NCI-H226 (cell line): ENCODE measurements at regions not wholly inside any gene's neighbourhood (a gene's known extent, or its start where the extent isn't known, plus 50 kb on each side); places are given as distances from the start of the nearest gene placed in this dataset.

Source experiments
- DNase-seq: peaks from one replicate; pipeline ENCODE4 v3.0.0-alpha.2; 2015

DNA sequence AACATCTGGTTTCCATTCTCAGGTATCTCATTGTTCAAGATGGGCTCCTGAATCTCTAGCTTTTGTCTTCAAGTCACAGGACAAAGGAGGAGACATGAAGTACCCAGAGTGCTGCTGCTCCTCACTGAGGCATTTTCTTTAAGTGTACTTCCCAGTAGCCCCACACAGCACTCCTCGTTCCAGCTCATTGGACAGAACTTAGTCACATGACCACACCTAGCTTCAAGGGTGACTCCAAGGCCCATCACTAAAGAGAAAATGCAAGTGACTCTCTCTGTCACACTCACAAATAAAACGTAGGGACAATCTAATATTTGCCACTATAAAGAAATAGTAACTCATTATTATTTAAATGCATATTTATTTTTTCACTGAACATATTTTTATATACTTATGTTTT, 58.3 kb upstream of the NEUROD6 start:
- DNase-seq = no peak

DNA sequence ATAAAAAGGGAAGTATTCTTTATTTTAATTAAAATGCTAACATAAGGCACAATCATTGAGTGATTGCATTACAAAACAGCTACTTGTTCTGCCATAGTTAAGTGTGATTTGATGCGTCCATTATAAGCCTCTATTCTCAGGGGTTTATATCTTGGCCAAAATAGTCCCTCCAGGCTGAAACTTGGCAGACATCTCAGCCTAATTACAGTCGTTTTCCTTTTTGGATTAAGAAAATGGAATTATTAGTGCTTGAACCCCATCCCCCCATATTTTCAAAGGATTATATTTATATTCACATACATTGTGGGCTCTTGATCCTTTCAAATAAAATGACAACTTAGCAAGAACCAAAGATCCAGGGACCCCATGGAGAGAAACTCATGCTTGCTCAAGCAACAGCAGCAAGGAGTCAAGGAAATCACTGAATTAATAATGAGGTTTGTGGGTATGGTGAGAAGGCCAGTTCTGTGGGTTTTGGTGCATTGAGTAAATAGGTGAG, 66.7 kb upstream of the NEUROD6 start:
- no peak for DNase-seq

DNA sequence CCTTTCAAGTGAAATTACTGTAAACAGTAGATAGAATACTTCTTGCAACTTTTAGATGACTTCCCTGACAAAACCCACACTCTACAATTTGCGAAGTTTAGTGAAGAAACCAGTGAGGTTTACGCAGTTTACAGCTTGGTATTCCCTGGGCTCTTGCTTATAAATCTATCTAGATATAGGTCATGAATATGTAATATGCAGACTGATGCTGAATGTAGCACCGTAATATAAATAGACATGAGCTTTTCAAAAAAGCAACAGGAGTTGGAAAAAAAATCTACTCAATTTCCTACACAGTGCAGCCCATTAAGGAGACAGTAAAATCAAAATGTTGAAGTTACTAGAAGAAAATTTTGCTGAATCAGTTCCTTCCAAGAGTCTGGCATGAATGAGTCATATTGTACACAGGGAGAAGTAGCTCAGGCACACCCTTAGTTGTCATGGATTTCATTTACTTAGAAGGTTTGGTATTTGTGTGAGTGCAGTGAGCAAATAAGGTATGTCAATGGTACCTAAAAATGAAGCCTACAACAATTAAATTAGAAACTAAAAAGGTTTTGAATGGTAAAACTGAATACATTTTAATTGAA, 67.7 kb upstream of the NEUROD6 start:
- peak; percentile 67 for DNase-seq

DNA sequence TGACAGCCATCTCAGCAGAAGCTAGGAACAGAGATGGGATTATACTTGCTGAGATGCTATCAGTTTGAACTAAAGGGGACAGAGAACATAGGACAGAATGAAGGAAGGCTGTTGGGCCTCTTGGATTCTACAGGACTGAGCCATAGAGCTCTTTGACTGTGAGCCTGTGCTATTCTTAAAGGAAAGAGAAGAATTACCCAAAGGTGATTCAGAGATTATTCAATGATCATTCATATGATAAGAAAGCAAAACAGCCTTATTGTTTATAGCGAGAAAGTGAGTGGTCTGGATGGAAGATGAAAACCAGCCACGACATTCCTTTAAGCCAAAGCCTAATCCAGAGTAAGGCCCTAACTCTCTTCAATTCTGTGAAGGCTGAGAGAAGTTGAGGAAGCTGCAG, 69.7 kb upstream of the NEUROD6 start:
- no peak for DNase-seq

DNA sequence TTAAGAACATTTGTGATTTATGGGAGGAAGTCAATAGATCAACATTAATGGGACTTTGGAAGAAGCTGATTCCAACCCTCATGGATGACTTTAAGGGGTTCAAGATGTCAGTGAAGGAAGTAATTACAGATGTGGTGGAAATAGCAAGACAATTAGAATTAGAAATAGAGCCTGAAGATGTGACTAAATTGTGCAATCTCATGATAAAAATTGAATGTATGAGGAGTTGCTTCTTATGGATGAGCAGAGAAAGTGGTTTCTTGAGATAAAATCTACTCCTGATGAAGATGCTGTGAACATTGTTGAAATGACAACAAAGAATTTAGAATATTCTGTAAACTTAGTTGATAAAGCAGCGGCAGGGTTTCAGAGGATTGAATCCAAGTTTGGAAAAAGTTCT, 70.9 kb upstream of the NEUROD6 start:
- no peak for DNase-seq

DNA sequence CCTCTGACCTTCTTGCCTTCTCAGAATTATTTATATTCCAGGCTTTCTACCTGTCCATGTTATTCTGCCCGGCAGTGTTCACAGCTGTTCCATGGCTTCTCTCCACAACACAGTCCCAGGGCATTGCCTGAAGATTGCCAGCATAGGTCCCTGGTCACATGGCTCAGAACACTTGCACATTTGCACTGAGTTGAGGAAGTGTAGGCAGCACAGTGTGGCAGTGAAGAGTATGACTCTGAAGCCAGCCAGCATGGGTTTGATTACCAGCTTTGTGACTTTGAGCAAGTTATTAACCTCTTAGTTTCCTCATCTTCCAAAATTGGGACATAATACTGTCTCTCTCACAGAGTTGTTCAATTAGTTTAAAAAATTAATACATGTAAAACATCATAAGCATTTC, 73.2 kb upstream of the NEUROD6 start:
- no peak for DNase-seq

DNA sequence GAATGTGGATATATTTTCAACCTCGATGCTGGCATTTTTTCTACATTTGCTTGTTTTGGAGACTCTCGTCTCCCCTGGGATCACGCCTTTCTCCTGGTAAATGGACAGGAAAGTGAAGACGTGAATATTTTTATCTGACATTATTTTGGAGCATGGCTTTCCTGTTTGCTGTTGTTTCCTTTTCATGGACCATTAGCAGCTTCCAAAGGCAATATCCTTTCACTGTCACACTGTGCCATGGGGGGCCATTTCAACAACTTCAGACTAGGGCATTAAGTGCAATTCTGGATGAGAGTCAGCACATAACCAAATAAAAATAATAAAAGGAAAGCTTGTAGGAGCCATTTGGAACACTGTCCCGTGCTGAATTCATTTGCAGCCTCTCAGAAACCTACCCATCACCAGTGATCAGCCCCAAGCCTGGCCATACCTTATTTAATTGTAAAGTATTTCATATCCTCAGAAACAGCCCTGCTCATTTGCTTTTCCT, 75.9 kb upstream of the NEUROD6 start:
- no peak for DNase-seq

DNA sequence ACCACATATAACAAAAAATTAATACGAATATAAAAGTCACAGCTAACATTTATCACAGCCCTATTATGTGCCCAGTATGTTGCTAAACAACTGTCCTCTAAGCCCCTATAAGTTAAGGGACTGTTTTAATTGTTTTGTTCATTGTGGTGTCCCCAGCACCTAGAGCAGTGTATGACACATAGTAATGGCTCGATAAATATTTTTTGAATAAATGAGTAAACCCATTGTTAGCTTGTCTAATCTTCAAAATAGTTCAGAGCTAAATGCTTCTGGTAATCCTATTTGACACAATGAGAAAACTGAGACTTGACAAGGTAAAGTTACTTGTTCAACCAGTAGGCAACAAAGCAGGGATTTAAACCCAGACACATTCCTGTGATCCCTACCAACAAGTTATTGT, 78.4 kb upstream of the NEUROD6 start:
- DNase-seq = no peak

DNA sequence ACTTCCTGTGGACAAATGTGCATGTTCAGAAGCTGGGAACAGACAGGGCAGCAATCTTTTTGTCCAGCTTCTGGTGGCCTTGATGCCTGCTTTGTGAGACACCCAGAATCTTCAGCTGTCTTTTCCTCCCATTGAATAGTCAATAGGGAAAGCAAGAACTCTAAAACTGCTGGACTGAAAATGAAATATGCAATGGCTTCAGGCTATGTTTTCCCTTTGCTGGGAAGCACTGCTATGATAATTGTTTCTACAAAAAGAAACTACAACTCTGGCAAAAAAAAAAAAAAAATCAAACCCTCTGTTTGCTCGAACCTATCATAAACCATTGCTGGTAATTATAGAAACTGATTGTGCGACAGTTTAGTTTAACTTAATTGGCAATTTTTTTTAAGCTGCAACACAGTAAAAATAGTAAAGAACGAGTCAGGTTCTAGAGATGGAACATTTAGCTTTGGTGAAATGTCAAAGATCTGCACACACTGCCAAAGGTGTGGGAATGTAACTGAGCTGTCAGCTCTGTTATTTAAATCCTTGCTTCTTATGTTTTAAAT, 79.1 kb upstream of the NEUROD6 start:
- no peak for DNase-seq

DNA sequence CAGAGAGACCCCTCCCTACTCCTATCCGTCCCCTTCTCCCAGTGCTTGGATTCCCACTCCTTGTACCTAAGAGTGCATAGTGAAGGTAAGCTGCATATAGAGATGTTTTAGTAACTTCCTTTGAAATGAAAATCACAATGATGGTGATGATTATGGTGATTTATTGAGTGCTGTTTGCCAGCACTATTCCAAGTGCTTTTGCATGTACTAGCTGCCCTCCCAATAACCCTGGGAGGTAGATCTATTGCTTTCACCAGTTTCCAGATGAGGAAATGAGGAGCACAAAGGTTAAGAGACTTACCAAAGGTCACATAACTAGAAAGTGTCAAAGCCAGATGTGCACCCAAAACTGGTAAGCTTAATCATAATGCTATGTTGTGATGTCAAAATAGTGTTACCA, 80.4 kb upstream of the NEUROD6 start:
- DNase-seq = no peak

DNA sequence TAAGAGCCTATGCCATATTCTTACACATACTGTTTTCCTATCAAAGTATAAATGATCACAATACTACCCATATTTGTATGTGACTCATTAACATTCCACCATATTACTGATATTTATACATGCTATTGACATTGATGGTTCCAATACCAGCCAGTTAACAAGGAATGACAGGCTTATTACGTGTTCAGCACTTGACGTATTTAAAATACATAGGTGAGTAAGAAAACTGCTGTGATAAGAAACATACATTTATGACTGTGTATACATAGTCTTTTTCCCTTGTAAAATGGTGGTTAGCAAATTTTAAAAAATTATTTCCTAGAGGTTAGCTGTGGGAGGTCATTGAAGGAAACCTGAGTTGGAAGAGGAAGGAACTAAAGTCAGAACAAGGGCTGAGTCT, 81.1 kb upstream of the NEUROD6 start:
- no peak for DNase-seq

DNA sequence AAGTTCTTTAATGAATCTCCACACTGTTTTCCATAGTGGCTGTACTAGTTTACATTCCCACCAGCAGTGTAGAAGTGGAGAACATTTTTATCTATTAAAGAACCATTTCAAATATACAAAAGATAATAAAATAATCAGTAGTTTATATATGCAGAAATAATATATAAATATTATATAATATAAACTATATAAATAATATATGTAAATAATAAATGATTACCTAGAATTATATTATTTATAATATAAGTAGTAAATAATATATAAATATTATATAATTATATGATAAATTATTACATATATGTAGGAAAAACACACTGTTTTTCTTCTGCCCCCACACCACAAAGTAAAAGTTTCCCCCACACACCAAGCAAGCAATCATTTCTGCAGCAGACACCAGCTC, 83.5 kb upstream of the NEUROD6 start:
- no peak for DNase-seq

DNA sequence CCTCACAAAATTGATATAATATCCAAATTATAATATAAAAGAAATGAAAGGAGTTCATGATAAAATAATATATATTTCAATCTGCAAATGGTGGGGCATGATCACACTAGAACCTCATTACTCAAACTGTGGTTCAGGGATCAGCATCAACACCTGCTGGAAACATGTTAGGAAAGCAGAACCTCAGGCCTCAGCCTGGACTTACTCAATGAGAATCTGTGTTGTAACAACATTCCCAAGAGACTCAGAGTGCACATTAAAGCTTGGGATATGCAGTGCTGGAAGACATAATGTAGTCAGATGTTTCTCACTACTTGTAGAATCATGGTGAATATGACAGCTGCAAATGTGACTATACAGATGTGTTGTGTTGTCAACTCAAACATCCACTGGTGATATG, 81.7 kb upstream of the ITPRID1 start:
- DNase-seq = no peak

DNA sequence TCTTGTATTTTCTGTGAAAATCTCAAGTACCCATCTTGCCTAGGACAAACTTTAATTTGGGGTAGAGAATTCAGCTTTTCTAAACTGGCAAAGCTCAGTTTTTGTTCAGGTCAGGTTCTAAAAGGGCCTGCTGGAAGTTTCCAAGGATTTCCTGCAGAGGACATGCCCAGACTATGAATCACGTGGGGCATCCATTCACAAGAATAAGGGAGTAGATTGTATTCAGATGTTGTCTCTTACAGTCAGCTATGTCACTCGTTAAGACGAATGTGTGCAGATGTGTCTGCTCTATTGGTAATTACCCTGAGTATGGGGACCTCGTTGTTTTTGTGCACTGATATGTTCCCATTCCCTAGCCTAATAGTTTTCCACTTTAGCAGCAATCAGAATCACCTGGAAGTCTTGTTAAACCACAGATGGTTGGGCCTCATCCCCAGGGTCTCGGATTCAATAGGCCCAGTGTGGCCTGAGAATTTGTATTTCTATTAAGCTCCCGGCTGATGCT, 81.0 kb upstream of the ITPRID1 start:
- no peak for DNase-seq

DNA sequence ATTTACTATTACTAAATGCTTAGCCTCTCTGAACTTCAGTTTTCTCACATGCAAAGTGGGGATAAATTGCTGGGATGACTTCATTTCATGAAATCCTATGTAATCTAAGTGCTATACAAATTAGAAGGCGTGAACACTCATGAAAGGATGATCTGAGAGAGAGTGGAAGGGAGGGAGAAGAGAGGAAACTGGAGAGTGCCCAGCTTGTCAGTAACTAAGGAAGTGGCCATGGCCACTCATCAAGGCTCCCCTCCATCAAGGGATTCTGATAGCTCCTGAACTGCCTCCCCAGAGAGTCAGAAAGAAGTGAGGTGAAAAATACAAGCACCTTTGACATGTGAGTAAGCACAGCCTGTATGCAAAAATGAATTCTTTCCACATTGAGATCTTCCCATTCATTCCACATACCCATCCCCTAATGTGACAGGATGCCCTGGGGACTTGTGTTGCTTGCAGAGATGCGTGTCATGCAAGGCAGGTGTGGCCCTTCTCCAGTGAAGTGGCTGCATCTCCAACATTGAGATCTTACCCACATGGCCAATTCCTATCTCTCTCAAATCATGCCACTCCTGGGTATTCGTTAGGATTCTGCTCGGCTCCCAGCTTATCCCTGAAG, 76.5 kb upstream of the ITPRID1 start:
- no peak for DNase-seq

DNA sequence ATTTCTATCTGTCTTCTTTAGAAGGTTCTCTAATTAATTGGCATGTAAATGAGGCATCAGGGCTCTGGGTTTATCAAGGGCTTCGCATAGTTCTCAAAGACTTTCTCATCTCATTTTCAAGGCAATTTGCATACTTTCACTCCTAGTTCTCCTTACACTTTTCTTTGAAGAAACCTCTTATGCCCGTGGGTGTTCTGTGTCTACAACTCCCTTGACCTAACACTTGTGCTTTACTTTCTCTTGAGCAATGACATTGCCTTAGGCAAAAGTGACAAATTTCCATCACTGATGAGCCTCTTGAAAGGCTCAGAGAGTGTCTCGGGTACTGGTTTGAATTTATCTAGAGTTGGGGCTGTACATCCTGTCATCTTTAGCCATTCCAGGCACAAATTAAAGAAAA, 74.7 kb upstream of the ITPRID1 start:
- no peak for DNase-seq

DNA sequence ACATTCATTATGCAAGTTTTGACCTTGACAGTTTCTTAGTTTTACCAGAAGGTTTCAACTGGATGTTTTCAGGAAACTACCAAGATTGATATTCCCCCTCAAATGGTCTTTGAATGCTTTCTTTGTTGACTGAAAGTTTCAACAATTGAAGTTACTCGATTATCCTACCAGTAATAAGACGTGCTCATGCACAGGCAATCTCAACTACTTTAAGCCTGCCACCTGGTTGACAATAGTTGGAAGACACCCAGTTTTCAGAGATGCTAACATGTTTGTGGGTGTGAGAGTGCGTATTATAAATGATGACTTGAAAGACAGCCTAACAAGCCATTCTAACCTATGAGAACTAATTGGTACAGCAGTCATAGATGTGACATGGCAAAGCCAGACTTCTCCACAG, 73.4 kb upstream of the ITPRID1 start:
- DNase-seq = no peak

DNA sequence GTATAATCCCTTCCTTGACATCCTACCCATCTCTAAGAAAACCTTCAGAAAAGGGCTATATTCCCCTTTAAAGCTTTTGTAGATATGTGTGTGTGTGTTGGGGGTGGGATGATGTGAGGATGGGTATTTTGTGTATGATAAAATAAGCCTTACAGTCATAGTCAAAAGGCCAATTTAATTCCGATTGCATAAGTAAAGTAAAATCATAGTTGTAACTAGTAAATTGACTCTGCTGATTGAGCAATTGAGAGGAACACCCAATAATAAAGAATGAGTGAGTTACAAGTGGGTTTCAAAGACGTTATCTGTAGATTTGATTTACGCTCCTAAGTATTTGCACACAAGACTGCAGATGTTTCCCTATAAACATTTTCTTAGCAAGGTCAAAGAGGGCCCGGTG, 71.3 kb upstream of the ITPRID1 start:
- DNase-seq = no peak

DNA sequence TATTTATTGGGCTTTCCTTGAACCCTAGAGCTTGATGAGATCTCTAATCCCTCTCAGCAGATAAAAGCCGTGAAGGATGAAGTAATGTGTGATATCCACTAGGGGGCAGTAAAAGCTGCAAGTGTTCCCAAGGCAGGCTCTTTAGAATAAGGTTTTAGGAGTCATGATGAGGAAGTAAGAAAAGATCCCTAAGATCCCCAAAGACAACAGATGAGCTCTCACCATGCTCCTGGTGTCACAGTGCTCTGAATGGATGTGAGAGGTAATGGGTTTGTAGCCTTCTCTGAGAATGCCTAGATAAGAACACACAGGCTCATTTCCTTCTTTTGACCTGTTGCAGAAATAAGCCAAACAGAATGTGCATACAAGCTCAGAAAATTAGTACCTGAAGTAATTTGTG, 70.4 kb upstream of the ITPRID1 start:
- DNase-seq = peak; percentile 46

DNA sequence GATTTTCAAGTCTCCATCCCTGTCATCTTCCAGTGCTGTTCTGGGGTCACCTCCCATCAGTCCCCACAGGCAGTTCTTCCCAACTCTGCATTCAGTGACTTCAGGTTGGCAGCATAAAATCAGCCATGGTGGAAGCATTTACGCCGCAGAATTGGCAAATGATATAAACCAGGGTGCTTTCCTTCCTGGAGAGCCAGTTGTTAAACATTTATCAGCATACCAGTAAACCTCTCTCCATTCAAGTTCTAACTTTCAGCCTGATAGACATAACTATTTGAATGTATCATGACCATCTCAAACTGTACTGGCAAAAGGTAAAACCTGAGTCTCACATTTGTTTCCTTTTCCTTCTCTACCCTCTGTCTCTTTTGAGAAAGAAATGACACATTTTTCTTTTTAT, 69.7 kb upstream of the ITPRID1 start:
- DNase-seq = no peak

DNA sequence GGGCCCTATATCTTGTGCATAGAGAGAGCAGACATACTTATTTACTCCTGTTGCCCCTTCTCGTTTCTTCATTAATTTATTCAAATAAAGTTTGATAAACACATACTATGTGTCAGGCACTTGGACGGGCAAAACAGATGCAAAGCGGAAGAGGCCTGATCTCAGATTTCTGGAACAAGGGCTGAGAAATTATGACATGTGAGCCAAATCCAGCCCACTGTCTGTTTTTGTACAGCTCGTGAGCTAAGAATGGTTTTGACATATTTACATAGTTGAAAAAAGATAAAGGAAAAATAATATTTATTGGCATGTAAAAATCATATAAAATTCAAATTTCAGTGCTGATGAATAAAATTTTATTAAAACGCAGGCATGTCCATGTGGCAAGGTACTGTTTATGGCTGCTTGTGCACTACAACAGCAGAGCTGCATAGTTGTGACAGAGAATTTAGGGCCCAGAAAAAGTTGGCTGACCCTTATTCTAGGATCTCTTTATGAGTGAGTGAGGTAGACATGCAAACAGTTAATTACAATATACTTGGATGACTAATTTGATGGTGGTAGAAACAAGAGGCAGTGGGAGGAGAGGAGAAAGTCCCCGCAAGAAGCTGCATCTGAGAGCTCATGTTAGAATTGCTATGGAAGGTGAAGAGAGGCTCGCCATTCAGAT, 68.1 kb upstream of the ITPRID1 start:
- DNase-seq = no peak

DNA sequence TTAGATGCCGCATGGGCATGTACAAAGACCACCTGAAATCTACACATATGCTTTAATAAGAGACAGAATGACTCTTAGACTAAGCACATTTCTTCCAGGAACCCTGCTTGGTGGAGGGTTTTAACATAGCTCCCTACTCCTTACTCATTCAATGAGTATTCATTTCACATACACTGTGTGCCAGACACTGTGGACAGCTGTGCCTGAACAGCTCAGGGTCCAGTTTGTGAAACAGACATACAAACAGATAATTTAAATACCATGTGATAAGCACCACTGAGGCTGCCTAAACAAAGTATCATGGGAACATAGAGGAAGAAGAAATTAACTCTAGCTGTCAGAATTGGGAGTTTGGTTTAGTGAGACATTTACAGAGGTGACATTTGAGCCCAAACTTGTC, 65.2 kb upstream of the ITPRID1 start:
- DNase-seq = no peak

DNA sequence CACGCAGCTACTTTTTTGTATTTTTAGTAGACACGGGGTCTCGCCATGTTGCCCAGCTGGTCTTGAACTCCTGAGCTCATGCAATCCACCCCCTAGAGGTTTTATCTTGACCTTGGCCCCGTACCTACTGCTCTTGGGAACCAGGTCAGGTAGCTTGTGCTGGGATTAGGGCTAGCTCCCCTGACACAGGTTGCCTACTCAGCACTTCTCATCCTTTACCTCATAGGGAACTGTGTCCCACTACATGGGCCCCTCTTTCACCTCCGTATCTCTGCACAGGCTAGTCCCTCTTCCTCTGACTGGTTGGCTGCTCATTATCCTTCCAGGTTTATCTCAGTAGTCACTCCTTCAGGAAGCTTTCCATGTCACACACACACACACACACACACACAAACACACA, 58.0 kb upstream of the ITPRID1 start:
- DNase-seq = no peak
